Endodermal cell (in vitro differentiated cells): ENCODE measurements at regions not wholly inside any gene's neighbourhood (a gene's known extent, or its start where the extent isn't known, plus 50 kb on each side); places are given as distances from the start of the nearest gene placed in this dataset.
A peak's percentile ranks its signal among the peaks of the same experiment; 100 is the strongest.

Experiments used
- DNase-seq: peaks from one replicate; pipeline ENCODE4 v3.0.0-alpha.2; 2017
- H3K27ac ChIP-seq: 2 replicates; pipeline ENCODE4 v1.5.1; 2013; ENCODE audit warnings: mild to moderate bottlenecking, low read depth, low read length, moderate library complexity
- H3K27me3 ChIP-seq: 2 replicates; pipeline ENCODE4 v1.6.1; 2013; ENCODE audit warnings: mild to moderate bottlenecking, low read length, moderate library complexity; ENCODE audit not compliant: insufficient read depth, control insufficient read depth, poor library complexity, severe bottlenecking
- H3K36me3 ChIP-seq: 2 replicates; pipeline ENCODE4 v1.7.0; 2013; ENCODE audit warnings: mild to moderate bottlenecking, low read length, moderate library complexity; ENCODE audit not compliant: control insufficient read depth, insufficient read depth
- H3K4me1 ChIP-seq: one replicate; pipeline ENCODE4 v1.7.0; 2013; ENCODE audit warnings: low read length; ENCODE audit not compliant: control insufficient read depth, insufficient read depth
- H3K4me3 ChIP-seq: 2 replicates; pipeline ENCODE4 v1.5.1; 2013; ENCODE audit warnings: mild to moderate bottlenecking, low read length, moderate library complexity
- H3K9ac ChIP-seq: 2 replicates; pipeline ENCODE4 v1.6.1; 2013; ENCODE audit warnings: mild to moderate bottlenecking, low read length, moderate library complexity; ENCODE audit not compliant: poor library complexity, severe bottlenecking; ENCODE audit errors: extremely low read depth
- H3K9me3 ChIP-seq: 2 replicates; pipeline ENCODE4 v1.6.1; 2013; ENCODE audit warnings: mild to moderate bottlenecking, low read length, moderate library complexity; ENCODE audit not compliant: control insufficient read depth
- H3K27ac Mint-ChIP-seq: 2 replicates; pipeline ENCODE4 v1.8.0; 2020; ENCODE audit warnings: mixed read lengths
- H3K27me3 Mint-ChIP-seq: 2 replicates; pipeline ENCODE4 v1.8.0; 2021; ENCODE audit warnings: mild to moderate bottlenecking, mixed read lengths; ENCODE audit not compliant: insufficient read depth
- H3K36me3 Mint-ChIP-seq: 2 replicates; pipeline ENCODE4 v1.8.0; 2020; ENCODE audit warnings: low read depth, mixed read lengths
- H3K4me1 Mint-ChIP-seq: 2 replicates; pipeline ENCODE4 v1.8.0; 2020; ENCODE audit warnings: mixed read lengths
- H3K4me3 Mint-ChIP-seq: 2 replicates; pipeline ENCODE4 v1.8.0; 2020; ENCODE audit warnings: mild to moderate bottlenecking, moderate library complexity, mixed read lengths
- H3K9me3 Mint-ChIP-seq: 2 replicates; pipeline ENCODE4 v1.8.0; 2020; ENCODE audit warnings: mild to moderate bottlenecking, mixed read lengths
- CTCF ChIP-seq: fragments of 200-600 bp; sonication (generic); conservative IDR thresholded peaks from 2 replicates; pipeline ENCODE4 v1.5.0; 2021; ENCODE audit warnings: antibody characterized with exemption, mild to moderate bottlenecking
- WGBS, 2 experiments: methylation state at CpG; one replicate each; pipeline versions ENCODE4 v1.1.5 to v1.1.7; 2013; ENCODE audit warnings: missing lambda C conversion rate in 2 of 2, mixed read lengths in 1 of 2; ENCODE audit not compliant: insufficient coverage in 1 of 2, insufficient read length in 1 of 2; 5-methylcytosine and 5-hydroxymethylcytosine counted together

GRCh38 chr17:33650304-33650703, 357.2 kb upstream of the ASIC2 start:
- no peaks in the 10 kb centered on the region for H3K9me3 Mint-ChIP-seq
- Histone ChIP-seq H3K27ac (no peak overlapping the region), H3K9me3 (no peaks in the 10 kb centered on the region), H3K9ac (no peak overlapping the region), H3K36me3 (no peaks in the 10 kb centered on the region), H3K4me3 (no peak overlapping the region), H3K27me3 (peaks cover 13% of the 10 kb centered on the region), H3K4me1 (no peaks in the 10 kb centered on the region)
- no peak overlapping the region for H3K27ac Mint-ChIP-seq
- WGBS, 2 experiments = 86 to 100% methylated on average over 2 to 5 of the region's 5 CpGs
- no peak for TF ChIP-seq CTCF
- no peak for DNase-seq
- peaks cover 10% of the 10 kb centered on the region for H3K27me3 Mint-ChIP-seq
- no peaks in the 10 kb centered on the region for H3K36me3 Mint-ChIP-seq
- no peaks in the 10 kb centered on the region for H3K4me1 Mint-ChIP-seq
- H3K4me3 Mint-ChIP-seq = no peak overlapping the region

- H3K27ac ChIP-seq = no peak overlapping the region
- H3K27me3 Mint-ChIP-seq = peaks cover 8% of the 10 kb centered on the region
- H3K9me3 ChIP-seq = no peaks in the 10 kb centered on the region
- no peak overlapping the region for H3K9ac ChIP-seq
- no peak overlapping the region for H3K4me3 ChIP-seq
- H3K27me3 ChIP-seq = peaks cover 10% of the 10 kb centered on the region
- WGBS, 2 experiments = 78 to 100% methylated on average over 2 to 3 of the region's 3 CpGs
- H3K4me1 Mint-ChIP-seq = no peaks in the 10 kb centered on the region
- no peaks in the 10 kb centered on the region for H3K36me3 Mint-ChIP-seq
- H3K36me3 ChIP-seq = no peaks in the 10 kb centered on the region
- peak; percentile 67 for DNase-seq
- H3K4me1 ChIP-seq = no peaks in the 10 kb centered on the region
- H3K9me3 Mint-ChIP-seq = no peaks in the 10 kb centered on the region
- H3K4me3 Mint-ChIP-seq = no peak overlapping the region
- peak; percentile 66 for TF ChIP-seq CTCF
- H3K27ac Mint-ChIP-seq = no peak overlapping the region
Observed at GRCh38 chr17:33651686-33652085, 358.6 kb upstream of the ASIC2 start.

- Mint-ChIP-seq H3K4me1 (no peaks in the 10 kb centered on the region), H3K27ac (no peak overlapping the region), H3K9me3 (no peaks in the 10 kb centered on the region), H3K27me3 (peaks cover 5% of the 10 kb centered on the region), H3K4me3 (no peak overlapping the region), H3K36me3 (no peaks in the 10 kb centered on the region)
- DNase-seq = peak; percentile 7
- Histone ChIP-seq H3K4me3 (no peak overlapping the region), H3K9ac (no peak overlapping the region), H3K27ac (no peak overlapping the region), H3K4me1 (peaks cover 2% of the 10 kb centered on the region), H3K27me3 (peaks cover 7% of the 10 kb centered on the region), H3K36me3 (no peaks in the 10 kb centered on the region), H3K9me3 (no peaks in the 10 kb centered on the region)
- no peak for TF ChIP-seq CTCF
- WGBS, 2 experiments = 94 to 98% methylated on average over 5 to 6 of the region's 6 CpGs
Observed at GRCh38 chr17:33652731-33653398, 359.8 kb upstream of the ASIC2 start.
